Left forelimb (tissue), 1 donor: ENCODE measurements at regions not wholly inside any gene's neighbourhood (a gene's known extent, or its start where the extent isn't known, plus 50 kb on each side); places are given as distances from the start of the nearest gene placed in this dataset.
"Not testable (repeated sequence)": the region's sequence is repeated elsewhere in the genome, so short reads cannot be mapped to it uniquely, and the experiment has no call there.

ENCODE experiments used
- DNase-seq: peaks from one replicate; pipeline ENCODE4 v3.0.0-alpha.2; 2018; ENCODE audit warnings: low spot score

DNA sequence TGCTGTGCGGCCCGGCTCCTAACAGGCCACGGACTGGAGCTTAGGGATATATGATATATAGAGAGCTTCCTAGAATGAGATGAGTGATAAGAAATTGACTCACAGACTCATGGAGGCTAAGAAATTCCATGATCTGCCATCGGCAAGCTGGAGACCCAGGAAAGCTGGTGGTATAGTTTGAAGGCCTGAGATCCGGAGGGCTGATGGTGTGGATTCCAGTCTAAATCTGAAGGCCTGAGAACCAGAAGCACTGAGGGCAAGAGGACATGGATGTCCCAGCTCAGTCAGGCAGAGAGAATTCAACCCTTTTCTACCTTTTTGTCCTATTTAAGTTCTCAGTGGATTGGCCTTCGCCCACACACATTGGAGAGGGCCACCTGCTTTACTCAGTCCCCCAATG is 564.8 kb downstream of the TBC1D22A start:
- DNase-seq, result peak; percentile 20

- DNase-seq, result peak; percentile 9
These were observed 562.8 kb downstream of the TBC1D22A start for GRCh38 chr22:47325249-47325648.

DNA sequence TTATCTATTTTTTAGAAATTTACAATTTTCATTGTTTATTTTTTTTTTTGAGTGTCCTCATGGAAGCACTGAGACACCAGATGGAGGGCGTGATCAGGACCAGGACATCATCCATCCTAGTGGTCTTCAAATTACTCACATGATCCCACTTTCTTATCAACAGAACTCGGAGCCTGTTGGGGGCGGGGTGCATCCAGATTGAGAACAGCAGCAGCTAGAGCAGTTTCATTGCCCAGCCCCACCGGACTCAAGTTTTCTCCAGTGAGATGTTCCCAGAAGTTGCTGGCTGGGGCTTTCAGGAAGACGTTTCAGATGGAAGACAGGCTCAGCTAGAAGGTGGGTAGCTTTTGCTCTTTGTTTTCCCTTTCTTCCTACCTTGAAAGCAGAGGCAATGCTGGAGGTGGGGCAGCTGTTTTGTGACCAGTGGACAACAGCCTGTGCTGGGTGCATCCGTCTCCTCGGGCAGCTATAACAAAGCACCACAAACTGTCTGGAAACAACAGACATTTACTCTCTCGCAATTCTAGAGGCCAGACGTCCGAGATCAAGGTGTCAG is 562.1 kb downstream of the TBC1D22A start:
- DNase-seq, result peak; percentile 25

DNA sequence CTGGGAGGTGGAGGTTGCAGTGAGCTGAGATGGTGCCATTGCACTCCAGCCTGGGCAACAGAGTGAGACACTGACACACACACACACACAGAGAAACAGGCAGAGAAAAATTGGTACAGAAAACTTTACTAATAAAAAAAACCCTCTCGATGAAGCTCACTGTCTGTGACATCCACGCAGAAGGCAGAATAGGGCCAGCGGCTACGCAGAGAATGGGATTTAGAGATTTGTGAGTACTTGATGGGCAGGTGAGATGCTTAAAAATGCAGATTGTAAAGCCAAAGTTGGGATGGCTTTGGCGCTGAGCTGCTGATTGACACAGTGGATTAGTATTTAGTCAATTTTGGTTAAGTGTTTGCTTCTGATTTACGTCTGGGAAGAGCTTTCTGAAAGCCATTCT is 561.1 kb downstream of the TBC1D22A start:
- DNase-seq, result peak; percentile 15

- peak; percentile 26 for DNase-seq
These were observed 560.4 kb downstream of the TBC1D22A start for GRCh38 chr22:47322854-47323253.

- no peak for DNase-seq
These were observed 558.1 kb downstream of the TBC1D22A start for GRCh38 chr22:47320560-47320959.

DNA sequence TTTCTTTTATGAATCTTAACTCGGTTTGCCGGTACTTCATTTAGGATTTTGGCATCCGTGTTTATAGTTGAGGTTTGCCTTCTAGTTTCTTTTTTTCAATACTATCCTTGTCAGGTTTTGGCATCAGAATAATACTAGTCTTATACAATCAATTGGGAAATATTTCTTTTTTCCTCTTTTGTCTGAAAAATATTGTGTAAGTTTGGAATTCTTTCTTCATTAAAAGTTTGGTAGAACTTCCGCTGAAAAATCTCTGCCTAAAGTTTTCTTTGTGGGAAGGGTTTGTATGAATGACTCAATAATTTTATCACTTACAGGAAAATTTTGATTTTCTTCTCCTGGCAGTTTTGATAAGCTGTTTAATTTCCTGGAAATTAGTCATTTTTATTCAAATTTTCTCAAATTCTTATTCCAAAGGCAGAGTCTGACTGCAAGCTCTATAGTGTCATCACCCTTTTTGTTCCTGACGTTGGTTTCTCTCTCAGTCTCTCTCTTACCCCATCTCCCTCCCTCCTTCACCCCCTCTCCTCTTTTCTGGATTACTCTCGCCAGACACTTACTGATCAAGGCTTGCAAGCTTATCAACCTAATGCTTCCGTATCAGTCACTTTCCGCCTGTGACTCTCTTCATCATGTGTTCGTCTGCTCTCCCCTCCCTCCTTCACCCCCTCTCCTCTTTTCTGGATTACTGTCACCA is 555.7 kb downstream of the TBC1D22A start:
- DNase-seq, result no peak

DNA sequence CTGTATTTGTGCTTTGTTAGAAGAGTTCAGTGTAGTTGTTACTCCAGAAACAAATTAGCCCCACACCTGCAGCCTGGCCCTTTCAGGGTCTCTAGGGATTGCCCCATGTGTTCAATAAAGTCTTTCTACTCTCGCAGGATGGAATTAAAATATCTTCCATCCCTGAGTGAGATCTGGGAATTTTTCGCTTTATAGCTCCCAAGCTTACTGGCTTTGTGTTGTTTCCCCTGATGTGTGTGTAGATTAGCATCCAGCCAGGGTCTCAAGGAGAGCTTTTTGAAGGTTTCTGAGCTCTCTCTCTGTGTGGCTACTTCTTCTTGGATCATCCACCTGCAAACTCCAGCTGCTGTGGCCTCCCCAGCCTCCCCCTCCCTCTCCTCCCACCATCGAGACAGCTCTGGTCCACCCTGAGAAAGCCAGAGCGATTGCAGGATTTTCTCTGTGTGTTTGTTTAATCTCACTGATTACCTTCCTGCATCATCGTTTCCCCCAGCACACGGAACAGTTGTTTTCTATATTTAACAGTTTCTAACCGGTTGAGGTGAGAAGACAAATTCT is 553.5 kb downstream of the TBC1D22A start:
- DNase-seq, result peak; percentile 57

DNA sequence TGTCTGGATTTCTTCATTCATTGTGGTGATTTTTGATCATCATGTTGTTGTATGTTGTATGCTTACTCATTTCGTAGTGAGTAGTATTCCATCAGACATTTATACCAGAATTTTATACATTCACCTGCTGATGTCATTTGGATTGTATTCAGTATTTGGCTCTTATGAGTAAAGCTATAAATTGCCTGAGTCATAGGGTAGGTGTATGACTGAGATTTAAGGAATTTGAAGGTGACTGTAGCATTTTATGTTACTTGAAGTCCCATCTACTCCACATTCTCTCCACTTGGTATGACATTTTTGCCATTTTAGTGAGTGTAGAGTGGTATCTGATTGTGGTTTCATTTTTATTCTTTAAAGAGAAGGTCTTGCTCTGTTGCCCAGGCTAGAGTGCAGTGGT is 548.2 kb downstream of the TBC1D22A start:
- no peak for DNase-seq

DNA sequence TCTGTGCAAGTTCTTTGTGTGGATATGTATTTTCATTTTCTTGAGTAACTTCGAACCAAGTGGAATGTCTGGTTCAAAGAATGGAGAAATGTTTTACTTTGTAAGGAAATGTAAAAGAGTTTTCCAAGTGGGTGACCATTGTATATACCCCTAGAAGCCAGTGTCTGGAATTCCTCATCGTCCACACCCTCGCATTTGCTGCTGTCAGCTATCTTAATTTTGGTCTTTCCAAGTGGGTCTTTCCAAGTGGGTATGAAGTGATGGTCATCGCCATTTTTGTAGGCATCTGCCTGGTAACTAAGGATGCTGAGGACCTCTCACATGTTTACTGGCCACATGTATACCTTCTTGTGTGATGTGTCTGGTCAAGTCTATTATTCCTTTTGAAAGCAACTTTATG is 547.5 kb downstream of the TBC1D22A start:
- no peak for DNase-seq

GRCh38 chr22:47309476-47309875 is 547.0 kb downstream of the TBC1D22A start:
- DNase-seq, result peak; percentile 23

- DNase-seq, result peak; percentile 3
These were observed 546.4 kb downstream of the TBC1D22A start for GRCh38 chr22:47308886-47309285.

GRCh38 chr22:47307822-47308221 is 545.4 kb downstream of the TBC1D22A start:
- DNase-seq, result peak; percentile 9

DNA sequence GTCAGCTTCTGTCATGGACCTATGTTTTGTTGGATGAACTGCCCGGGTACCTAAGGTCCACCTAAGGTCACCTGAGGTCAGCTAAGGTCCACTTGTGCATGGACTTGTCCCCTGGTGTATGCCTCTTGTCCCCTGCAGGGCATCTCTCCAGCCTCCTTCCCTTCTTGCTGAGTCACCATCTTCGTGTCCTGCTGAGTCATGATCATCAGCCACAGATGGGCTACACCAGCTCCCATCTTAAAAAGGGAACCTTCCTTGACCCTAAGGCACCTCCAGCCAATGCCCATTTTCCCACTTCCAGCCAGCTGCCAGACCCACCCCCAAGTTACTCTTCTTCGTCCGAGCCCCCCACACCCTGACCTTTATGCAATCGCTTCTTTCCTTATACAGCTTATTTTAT is 544.9 kb downstream of the TBC1D22A start:
- peak; percentile 25 for DNase-seq

- peak; percentile 31 for DNase-seq
These were observed 542.4 kb downstream of the TBC1D22A start for GRCh38 chr22:47304854-47305253.

GRCh38 chr22:47304191-47304831 is 541.9 kb downstream of the TBC1D22A start:
- peak; percentile 60 for DNase-seq

DNA sequence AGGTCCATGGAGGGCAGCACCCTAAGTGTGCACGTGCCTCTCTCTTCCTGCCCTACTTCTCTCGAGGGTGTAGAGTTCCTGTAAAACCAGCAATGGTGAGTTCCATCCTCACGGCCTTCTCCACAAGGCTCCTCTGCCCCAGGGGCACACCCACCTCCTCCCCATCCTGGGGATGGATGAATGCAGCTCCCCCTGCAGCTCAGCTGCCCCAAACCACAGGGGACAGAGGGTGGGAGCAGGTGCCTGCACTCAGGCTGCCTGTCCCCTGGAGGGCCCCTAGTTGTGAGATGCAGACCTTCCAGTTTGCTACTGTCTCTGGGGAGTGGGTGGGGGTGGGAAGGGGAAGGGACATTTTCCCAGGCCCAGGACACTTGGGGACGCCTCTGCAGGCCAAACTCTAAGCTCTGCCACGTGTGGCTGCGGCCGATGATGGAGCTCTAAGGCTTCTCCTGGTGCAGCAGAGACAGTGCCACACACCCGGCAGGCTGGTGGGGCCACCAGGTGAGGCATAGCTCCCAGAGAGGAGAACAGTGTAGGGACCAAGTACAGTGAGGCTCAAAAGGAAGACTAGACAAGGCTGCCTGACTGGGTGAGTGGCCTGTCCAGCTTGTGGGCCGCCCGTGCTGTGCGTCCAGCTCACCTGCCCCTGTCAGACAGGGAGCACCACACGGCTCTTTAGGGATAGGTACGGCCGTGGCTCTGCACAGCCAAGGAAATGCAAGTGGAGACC is 540.9 kb downstream of the TBC1D22A start:
- DNase-seq, result peak; percentile 37

- DNase-seq, result not testable (repeated sequence)
These were observed 540.1 kb downstream of the TBC1D22A start for GRCh38 chr22:47302587-47302986.

- DNase-seq, result peak; percentile 31
These were observed 539.5 kb downstream of the TBC1D22A start for GRCh38 chr22:47301820-47302475.

GRCh38 chr22:47300698-47301405 is 538.4 kb downstream of the TBC1D22A start:
- DNase-seq, result peak; percentile 45
